GM21423 (cell line): ENCODE measurements at regions not wholly inside any gene's neighbourhood (a gene's known extent, or its start where the extent isn't known, plus 50 kb on each side); places are given as distances from the start of the nearest gene placed in this dataset.
"Not testable (repeated sequence)": the region's sequence is repeated elsewhere in the genome, so short reads cannot be mapped to it uniquely, and the experiment has no call there.

ENCODE experiments used
- ATAC-seq: cut with Tn5 transposase; IDR thresholded peaks from one replicate; pipeline ENCODE4 v1.9.1; 2021; ENCODE audit warnings: mild to moderate bottlenecking, moderate library complexity; ENCODE audit not compliant: unreplicated experiment

DNA sequence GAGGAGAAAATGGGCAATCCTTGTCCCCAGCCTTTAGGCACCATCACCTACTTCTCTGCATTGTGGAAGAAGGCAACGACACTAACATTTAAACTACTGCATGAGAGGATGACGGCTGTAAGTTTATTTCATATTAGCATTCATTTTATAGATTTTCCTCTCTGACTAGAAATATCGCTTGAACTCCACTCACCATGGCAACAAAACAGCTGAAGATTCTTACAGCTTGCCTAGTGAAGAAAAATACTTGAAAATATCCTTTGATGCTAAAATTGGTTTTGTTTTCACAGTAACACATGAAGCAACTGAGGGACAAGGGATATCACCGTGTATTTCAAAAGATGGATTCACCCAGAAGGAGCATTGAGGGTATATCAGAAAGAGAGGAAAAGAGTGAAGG, 284.3 kb downstream of the LIG4 start:
- ATAC-seq: no peak

DNA sequence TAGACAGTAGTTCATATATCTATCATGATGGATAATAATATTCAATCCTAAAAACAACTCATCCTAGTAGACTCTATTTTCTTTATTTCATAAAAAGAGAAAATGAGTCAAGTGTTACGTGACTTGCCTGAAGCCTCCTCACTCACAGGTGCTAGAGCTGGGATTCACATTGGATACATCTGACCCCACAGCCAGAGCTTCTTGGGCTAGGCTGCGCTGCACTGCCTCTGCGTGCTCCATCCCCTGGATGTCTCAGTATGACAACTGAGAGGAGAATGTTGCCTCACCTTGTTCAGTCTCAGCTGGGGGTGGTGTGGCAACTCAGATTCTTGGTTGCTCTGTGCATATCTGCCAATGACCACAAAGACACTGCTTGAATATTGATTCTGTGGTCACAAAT, 286.6 kb downstream of the LIG4 start:
- no peak for ATAC-seq

DNA sequence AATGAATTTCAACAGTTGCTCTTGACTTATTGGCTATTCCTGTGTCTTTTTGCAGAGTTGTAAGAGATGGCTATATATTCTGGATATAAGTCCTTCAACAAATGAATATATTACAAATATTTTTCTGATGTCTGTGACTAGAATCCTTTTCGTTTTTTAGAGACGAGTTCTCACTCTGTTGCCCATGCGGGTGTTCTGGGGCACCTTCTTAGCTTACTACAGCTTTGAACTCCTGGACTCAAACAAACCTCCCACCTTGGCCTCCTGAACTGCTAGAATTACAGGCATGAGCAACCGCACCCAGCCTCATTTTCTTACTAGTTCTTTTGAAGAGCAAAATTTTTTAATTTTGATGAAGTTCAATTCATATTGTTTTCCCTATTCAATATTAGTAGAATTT, 287.8 kb downstream of the LIG4 start:
- ATAC-seq: no peak

DNA sequence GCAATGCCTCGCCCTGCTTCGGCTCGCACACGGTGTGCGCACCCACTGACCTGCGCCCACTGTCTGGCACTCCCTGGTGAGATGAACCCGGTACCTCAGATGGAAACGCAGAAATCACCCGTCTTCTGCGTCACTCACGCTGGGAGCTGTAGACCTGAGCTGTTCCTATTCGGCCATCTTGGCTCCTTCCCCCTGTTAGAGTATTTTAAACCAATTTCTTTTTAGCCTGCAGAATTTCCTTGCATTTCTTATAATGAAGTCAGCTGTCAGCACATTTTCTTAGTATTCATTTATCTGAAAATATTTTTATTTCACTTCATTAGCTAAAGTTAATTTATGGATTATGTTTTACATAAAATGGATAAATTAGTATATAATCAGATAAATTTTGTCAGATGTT, 288.8 kb downstream of the LIG4 start:
- not testable (repeated sequence) for ATAC-seq

DNA sequence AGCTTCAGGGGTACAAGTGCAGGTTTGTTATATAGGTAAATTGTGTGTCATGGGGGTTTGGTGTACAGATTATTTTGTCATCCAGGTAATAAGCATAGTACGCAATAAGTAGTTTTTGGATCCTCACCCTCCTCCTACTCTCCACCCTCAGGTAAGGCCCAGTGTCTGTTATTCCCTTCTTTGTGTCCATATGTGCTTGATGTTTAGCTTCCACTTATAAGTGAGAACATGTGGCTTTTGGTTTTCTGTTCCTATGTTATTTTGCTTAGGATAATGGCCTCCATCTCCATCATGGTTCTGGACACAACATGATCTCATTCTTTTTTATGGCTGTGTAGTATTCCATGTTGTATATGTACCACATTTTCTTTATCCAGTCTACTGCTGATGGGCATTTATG, 298.4 kb downstream of the LIG4 start:
- ATAC-seq: not testable (repeated sequence)

DNA sequence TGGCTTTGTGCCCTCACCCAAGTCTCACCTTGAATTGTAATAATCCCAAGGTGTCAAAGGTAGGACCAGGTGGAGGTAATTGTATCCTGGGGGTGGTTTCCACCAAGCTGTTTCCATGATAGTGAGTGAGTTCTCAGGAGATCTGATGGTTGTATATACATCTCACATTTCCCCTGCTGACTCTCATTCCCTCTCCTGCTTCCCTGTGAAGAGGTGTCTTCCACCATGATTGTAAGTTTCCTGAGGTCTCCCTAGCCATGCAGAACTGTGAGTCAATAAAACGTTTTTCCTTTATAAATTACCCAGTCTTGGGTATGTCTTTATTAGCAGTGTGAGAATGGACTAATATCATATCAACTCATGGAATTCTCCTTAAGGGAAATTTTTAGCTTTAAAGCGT, 302.6 kb downstream of the LIG4 start:
- no peak for ATAC-seq

DNA sequence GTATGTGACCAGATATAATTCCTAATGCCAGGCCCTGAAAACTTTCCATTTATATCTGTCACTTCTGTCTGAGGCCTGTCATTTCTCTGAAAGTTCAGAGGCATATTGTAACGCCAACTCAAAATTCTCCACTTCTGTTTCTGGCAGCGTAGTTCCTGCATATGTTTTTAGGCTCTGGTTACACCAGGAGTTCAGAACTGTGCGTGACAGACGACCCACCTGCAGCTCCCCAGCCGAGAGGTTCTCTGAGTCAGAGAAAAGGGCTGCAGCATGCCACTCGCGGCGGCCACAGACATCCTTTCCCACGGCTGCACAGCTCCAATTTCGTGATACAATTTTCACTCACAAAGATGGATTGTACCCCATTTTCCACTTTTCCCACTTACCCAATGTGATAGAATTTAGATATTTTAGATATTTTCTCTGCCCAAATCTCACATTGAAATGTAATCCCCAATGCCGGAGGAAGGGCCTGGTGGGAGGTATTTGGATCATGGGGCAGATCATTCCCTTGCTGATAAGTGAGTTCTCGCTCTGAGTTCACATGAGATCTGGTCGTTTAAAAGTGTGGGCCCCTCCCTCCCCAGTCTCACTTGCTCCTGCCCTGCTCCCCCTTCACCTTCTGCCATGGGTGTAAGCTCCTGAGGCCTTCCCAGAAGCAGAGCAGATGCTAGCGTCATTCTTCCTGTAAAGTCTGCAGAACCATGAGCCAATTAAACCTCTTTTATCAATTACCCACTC, 308.1 kb downstream of the LIG4 start:
- no peak for ATAC-seq

DNA sequence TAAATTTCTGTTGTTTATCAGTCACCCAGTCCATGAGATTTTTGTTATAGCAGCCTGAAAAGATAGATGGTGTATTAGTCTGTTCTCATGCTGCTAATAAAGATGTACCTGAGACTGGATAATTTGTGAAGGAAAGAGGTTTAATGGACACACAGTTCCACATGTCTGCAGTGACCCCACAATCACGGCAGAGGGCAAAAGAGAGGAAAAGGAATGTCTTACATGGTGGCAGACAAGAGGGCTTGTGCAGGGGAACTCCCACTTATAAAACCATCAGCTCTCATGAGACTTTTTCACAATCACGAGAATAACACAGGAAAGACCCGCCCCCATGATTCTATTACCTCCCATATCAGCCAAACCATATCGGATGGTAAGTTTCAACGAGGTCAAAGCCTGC, 309.2 kb downstream of the LIG4 start:
- no peak for ATAC-seq

DNA sequence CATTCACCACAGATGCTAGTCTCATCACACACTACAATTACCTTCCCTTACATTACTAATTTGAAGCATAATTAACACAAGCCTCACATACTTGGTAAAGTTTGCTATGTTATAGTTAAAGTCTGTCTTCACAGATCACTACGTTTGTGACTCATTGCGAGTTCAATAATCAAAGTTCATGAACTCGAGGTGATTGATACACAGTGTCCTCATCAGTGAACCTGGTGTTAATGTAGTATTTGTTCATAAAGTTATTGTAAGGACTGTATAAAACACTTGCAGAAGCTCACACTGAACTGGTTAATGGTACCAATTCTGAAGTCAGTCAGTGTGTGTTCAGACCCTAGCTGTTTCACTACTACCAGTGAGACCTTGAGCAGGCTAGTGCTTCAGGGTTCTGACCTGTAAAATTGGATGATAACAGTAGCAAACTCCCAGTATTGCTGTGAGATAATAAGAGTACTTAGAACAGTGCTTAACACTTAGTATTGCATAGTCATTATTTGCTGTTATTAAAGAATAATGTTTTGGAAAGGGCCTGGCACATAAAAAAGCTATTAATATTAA, 313.3 kb downstream of the LIG4 start:
- ATAC-seq: no peak

DNA sequence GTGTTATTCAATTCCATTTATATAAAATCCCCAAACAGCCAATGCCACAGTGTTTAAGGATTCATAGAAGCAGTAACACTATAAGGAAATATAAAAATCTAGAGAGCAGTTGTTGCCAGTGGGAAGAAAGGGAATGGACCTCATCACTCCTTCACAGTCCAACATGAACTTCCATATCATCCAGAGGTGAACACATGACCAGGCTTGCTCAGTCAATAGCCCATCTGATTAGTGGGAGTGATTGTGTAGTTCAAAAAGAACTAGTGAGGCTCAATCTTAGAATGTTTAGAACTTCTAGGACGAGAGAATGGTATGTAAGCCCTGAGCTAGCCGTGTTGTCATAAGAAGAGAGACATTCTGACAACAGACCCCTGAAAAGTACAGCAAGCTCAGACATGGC, 314.1 kb downstream of the LIG4 start:
- ATAC-seq: no peak

DNA sequence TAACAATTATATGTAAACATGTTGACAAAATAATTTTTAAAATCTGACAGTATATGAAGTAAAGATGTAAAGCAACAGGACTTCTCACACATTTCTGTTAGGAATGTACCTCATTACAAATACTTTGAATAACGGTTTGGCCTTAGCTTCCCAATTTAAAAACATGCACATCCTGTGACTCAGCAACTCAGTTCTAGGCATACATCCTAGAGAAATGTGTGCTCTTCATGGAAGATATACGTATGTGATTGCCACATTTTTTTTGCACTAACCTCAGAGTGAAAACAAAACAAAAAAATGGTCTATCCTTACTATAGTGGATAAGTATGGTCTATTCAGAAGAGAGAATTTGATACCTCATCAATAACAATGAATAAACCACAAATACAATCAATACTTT, 314.6 kb downstream of the LIG4 start:
- no peak for ATAC-seq

DNA sequence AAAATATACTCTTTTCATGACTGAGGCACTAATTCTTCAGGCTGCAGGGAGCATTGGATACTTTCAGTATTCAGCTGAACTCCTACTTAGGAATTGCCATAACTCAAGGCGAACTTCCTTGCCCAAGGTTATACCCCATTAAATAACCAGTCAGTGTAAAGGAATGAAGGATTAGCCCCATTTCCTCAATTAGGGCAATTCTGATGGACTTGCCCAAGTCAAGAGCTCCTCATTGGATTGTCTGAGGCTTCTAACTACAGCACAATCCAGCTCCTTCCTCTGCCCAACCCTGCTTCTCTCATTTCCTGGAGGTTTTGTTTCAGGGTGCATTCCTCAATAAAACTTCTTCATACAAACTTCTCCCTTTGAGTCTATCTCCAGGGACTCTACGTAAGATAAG, 329.2 kb downstream of the LIG4 start:
- ATAC-seq: no peak

DNA sequence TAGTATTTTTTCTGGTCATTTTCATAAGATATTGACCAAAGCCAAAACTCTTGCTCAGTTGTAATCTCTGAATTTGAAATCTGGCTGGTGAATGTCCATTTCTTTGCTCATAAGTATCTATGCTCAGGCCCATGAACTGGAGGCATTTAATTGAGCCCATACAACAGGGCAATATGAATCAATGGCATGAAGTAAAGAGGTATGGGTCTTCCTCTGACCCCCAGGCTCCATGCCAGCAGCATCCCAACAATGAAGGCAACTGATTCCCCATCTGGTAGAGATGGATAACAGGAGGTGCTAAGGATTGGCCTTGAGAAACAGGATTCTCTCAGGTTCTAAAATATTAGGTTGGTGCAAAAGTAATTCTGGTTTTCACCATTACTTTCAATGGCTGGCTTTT, 330.8 kb downstream of the LIG4 start:
- ATAC-seq: no peak

DNA sequence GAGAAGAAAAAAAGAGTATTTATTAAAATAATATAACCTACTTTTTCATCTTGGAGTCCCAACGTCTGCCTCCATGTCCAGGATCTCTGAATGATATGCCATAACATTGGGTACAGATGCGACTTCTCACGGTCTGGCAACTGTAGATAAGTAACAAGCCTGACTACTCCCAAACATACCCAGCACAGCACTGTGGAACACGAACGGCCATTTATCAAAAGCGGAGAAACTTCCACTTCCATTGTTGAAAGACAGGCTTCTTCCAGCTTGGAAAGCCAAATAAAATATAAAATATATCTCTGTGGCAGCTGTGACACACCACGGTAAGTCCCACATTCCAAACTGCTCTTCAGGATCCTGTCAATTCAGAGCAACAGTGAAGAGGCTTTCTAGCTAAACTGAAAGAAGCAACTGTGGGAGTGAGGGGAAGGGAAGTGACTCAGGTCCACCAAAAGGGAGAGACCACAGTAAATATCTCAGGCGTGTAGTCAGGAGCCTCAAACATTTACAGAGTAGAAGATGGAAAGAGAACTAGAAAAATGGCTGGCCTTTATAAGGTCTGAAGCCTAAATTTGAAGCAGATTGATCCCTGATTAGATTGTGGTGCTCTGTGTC, 331.7 kb downstream of the LIG4 start:
- ATAC-seq: no peak

DNA sequence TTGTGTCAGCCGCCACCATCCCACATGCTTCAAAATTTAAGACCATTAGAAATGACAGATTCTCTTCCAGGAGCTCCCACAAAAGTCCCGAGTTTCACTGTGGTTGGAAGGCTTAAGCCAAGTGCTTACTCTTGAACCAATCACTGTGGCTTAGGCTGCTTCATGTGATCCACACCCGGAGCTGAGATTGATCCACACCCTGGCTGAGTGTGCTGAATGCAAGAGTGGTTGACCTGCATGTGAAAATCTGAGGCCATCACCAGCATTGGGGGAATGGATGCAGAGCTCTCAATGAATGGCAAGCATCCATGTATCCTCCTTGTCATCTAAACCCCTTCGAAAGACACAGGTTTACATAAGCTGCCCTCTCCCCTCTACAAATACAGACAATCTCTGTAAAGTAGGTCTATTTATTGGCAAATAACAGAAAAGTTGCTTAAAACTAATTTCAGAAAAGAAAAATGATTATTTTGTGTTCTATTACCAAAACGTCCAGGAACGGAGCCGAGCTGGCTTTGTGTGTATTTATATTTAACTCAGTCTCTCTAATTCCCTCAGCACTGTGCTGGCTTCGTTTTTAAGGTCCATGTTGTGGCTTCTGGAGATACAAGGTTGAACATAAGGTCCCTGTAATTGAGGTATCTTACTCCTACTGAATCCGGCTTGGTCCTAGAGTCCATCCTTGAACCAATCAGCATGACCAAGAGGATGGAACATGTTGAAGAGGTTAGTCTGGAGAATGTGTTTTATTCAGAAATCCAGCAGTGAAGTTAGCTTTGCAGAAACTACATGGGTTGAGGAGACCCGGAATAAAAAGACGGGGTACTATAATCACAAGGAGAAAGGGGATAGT, 332.4 kb downstream of the LIG4 start:
- no peak for ATAC-seq

DNA sequence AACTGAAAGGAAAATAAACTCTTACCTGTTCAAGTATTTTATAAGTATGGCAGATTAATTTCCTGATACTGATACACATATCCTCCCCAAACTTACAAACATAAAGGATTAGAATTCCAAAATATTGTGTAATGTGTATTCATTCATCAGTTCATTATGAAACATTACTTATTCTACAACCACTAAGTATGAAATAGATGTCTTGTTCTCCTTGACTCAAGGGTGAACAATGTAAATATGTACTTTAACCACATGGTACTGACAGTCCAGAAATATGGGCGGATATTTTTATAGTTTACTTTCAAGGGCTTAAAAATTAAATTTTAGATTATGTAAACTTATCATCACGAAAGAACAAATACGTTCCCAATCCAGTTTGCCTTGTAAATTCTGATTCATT, 334.0 kb downstream of the LIG4 start:
- no peak for ATAC-seq

DNA sequence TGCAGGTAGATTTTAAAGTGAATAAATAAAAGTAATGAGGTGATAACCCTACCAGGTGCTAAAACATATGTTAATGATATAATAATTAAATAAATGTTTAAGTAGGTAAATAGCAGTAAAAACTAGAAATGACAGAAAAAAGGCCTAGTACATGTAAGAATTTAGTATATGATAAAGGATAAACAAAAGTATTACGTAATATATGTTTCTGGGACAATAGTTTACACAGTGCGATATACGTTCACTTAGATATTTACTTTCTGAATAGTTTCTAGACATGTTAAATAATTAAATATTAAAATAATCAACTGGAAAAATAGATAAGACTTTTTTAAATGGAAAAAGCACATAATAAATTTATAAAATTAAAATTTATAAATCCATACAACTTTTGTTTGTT, 340.9 kb downstream of the LIG4 start:
- no peak for ATAC-seq

DNA sequence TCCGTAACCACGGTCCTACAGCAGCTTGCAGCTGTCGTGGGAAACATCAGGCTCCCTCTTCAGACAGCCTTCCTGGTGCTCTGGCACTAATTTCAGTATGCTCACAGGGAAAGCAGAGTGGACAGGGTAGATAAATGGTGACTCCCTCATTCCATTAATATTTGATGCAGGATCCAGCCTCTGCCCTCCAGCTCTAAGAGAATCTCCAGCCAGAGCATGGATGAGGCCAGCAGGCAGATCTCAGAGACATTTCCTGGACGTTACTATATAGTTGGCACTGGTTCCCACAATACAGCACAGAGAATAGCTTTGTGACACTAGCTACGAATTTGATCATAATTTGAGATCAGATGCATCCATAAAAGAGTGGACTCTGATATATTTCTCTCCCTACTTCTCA, 341.4 kb downstream of the LIG4 start:
- no peak for ATAC-seq

DNA sequence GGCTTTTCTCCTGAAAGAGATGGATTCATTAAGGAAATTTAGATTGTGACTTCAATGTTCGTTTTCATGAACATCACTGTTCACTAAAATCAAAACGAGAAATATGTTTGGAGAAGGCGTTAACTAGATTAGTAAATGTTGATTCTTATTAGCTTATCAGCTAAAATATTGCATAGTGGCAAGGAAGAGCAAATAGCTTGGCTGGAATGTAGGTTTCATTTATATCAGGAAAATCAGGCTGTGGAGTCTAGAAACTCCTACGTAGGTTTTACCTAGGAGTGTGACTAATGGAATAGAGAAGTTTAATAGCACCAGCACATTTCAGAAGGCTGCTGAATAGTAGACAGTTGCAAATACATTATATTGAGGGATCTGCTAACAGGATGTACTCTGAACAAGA, 344.9 kb downstream of the LIG4 start:
- ATAC-seq: no peak

DNA sequence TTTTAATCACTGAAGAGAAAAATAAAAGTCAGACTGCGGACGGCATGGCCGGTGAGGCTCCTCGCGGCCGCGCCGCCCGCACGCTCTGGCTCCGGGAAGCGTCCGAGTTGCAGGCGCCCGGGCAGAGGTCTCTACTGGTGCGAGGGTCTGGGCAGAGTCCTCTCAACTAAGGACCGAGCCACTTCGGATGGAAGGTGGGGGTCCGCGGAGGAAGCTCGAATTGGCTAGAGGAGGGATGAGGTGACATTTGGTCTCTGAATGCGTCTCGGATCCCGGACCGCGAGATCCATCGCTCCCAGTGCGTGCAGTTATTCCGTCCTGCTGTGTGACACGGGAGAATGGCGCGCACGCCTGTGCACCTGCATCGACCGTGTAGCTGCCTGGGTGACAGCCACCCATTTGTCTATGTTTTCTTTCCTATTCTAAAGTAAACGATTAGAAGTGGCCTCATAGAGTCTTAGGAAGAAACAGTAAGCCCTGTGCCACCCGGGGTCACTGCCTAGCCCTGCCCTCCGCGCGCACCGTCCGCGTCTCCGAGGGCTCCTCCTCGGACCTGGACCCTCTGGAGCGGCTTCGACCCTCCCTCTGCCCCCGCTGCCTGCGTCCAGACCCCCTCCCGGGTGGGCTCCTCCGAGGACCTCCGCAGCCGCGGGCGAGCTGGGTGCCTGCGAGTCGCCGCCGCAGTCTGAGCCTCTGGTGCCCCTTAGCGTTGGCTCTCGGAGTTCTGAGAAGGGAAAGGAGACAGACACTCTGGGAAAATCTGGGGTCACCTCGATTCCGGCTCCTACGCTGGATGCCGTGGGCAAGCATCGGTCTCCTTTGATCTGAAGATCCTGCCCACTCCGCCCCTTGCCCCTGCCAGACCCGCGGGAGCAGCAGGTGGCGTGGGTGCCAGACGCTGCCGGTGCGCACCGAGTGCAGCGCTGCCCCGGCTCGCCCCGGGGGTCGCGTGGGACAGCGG, 347.4 kb downstream of the LIG4 start:
- ATAC-seq: no peak
